ENCODE measurements at regions not wholly inside any gene's neighbourhood (a gene's known extent, or its start where the extent isn't known, plus 50 kb on each side); places are given as distances from the start of the nearest gene placed in this dataset.

DNA sequence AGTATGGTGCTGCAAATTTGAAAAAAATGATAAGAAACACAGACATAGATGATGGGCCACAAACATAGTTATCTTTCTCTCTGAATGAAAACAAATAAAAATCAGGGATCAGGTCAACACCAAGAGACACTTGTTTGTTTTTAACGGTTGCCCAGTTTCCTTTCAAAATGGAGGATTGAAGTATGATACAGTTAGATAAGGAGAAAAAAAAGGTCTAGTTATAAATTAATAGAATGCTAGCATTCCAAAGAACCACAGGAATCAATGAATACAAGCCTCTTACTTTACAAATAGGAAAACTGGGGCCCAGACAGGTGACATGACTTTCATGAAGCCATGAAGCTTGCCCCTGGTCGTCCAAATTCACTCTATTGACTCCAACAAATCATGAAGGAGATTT is 305.1 kb downstream of the ZNF621 start:
- Histone ChIP-seq H3K79me2 (ENCODE audit: insufficient read depth, low read length) (no peaks in the 10 kb centered on the region), H3K36me3 (ENCODE audit: insufficient read depth, low read length) (no peaks in the 10 kb centered on the region), H3K4me3 (ENCODE audit: insufficient read depth, low read length) (no peak overlapping the region), H3K9me3 (ENCODE audit: low read depth, low read length) (no peaks in the 10 kb centered on the region), H3K27ac (ENCODE audit: low read depth, low read length) (no peak overlapping the region), H3K4me1 (ENCODE audit: insufficient read depth, low read length) (no peaks in the 10 kb centered on the region), H2AFZ (ENCODE audit: low read length) (no peak overlapping the region), H3K27me3 (ENCODE audit: insufficient read depth, low read length) (no peaks in the 10 kb centered on the region), H3K4me2 (ENCODE audit: insufficient read depth, low read length) (no peak overlapping the region), H4K20me1 (ENCODE audit: insufficient read depth, low read length) (no peaks in the 10 kb centered on the region)
- no peak for DNase-seq (ENCODE audit: insufficient read length, low spot score, missing footprints)
- TF ChIP-seq, protein P1, sequence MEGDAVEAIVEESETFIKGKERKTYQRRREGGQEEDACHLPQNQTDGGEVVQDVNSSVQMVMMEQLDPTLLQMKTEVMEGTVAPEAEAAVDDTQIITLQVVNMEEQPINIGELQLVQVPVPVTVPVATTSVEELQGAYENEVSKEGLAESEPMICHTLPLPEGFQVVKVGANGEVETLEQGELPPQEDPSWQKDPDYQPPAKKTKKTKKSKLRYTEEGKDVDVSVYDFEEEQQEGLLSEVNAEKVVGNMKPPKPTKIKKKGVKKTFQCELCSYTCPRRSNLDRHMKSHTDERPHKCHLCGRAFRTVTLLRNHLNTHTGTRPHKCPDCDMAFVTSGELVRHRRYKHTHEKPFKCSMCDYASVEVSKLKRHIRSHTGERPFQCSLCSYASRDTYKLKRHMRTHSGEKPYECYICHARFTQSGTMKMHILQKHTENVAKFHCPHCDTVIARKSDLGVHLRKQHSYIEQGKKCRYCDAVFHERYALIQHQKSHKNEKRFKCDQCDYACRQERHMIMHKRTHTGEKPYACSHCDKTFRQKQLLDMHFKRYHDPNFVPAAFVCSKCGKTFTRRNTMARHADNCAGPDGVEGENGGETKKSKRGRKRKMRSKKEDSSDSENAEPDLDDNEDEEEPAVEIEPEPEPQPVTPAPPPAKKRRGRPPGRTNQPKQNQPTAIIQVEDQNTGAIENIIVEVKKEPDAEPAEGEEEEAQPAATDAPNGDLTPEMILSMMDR (IDR thresholded peaks at IDR 0.05; ENCODE audit: extremely low read depth, low read depth, low read length): no peak

DNA sequence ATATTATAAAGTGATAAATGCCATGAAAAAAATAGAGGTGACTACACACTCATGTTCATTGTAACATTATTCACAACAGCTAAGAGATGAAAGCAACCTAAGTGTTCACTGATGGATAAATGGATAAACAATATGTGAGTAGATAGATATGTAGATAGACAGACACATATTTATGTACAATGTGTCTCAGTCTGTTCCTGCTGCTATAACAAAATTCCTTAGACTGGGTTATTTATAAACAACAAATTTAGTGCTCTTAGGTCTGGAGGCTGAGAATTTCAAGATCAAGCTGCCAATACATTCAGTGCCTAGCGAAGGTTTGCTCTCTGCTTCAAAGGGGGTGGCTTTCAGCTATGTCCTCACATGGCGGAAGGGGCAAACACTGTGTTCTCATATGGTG is 312.5 kb downstream of the ZNF621 start:
- no peaks in the 10 kb centered on the region for H4K20me1 ChIP-seq (ENCODE audit: insufficient read depth, low read length)
- H3K79me2 ChIP-seq (ENCODE audit: insufficient read depth, low read length): no peaks in the 10 kb centered on the region
- no peaks in the 10 kb centered on the region for H3K4me1 ChIP-seq (ENCODE audit: insufficient read depth, low read length)
- no peak overlapping the region for H3K27ac ChIP-seq (ENCODE audit: low read depth, low read length)
- no peaks in the 10 kb centered on the region for H3K27me3 ChIP-seq (ENCODE audit: insufficient read depth, low read length)
- H2AFZ ChIP-seq (ENCODE audit: low read length): no peak overlapping the region
- no peak overlapping the region for H3K4me2 ChIP-seq (ENCODE audit: insufficient read depth, low read length)
- no peak overlapping the region for H3K4me3 ChIP-seq (ENCODE audit: insufficient read depth, low read length)
- no peaks in the 10 kb centered on the region for H3K9me3 ChIP-seq (ENCODE audit: low read depth, low read length)
- TF ChIP-seq, protein P1 (IDR thresholded peaks at IDR 0.05; ENCODE audit: extremely low read depth, low read depth, low read length): no peak
- DNase-seq (ENCODE audit: insufficient read length, low spot score, missing footprints): no peak
- H3K36me3 ChIP-seq (ENCODE audit: insufficient read depth, low read length): no peaks in the 10 kb centered on the region

DNA sequence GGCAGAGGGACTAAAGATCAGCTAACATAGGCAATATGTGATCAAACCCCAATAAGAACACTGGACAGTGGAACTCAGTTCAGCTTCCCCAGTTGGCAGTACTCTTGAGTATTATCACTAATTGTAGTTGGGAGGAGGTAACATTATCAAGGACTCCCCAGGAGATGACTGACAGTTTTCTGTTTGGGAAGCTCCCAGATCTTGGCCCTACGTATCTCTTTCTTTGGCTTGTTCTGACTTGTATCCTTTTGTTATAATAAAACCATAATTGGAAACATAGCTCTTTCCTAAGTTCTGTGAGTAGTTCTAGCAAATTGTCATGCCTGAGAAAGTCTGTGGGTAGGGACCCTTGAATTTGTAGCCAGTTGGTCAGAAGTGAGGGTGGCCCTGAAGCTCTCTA is 316.4 kb downstream of the ZNF621 start:
- Histone ChIP-seq H3K36me3 (ENCODE audit: insufficient read depth, low read length) (no peaks in the 10 kb centered on the region), H3K4me3 (ENCODE audit: insufficient read depth, low read length) (no peak overlapping the region), H3K4me1 (ENCODE audit: insufficient read depth, low read length) (no peaks in the 10 kb centered on the region), H3K4me2 (ENCODE audit: insufficient read depth, low read length) (no peak overlapping the region), H4K20me1 (ENCODE audit: insufficient read depth, low read length) (no peaks in the 10 kb centered on the region), H2AFZ (ENCODE audit: low read length) (no peak overlapping the region), H3K27me3 (ENCODE audit: insufficient read depth, low read length) (no peaks in the 10 kb centered on the region), H3K79me2 (ENCODE audit: insufficient read depth, low read length) (no peaks in the 10 kb centered on the region), H3K9me3 (ENCODE audit: low read depth, low read length) (no peaks in the 10 kb centered on the region), H3K27ac (ENCODE audit: low read depth, low read length) (no peak overlapping the region)
- TF ChIP-seq, protein P1 (IDR thresholded peaks at IDR 0.05; ENCODE audit: extremely low read depth, low read depth, low read length): no peak
- DNase-seq (ENCODE audit: insufficient read length, low spot score, missing footprints): no peak

DNA sequence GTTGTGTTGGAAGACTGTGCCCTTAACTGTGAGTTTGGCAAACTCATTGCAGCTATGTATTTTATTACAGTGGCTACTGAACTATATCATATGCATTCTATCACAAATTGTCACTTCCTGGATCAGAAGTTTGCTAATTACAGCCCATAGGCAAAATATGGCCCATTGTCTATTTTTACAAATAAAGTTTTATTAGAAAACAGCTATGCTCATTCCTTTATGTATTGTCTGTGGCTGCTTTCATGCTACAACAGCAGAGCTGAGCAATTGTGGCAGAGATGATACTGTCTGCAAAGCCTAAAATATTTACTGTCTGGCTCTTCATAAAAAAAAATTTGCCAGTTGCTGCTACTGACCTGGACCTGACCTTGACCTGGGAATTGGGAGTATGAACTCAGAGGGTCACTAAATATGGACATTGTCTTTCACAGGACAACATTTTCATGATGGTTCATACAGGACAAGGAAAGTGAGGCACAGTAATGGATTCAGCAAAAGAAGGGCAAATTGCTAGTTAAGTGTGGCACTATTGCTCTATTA is 316.9 kb downstream of the ZNF621 start:
- no peaks in the 10 kb centered on the region for H3K79me2 ChIP-seq (ENCODE audit: insufficient read depth, low read length)
- H3K4me3 ChIP-seq (ENCODE audit: insufficient read depth, low read length): no peak overlapping the region
- DNase-seq (ENCODE audit: insufficient read length, low spot score, missing footprints): no peak
- no peak overlapping the region for H3K4me2 ChIP-seq (ENCODE audit: insufficient read depth, low read length)
- H4K20me1 ChIP-seq (ENCODE audit: insufficient read depth, low read length): no peaks in the 10 kb centered on the region
- H3K36me3 ChIP-seq (ENCODE audit: insufficient read depth, low read length): no peaks in the 10 kb centered on the region
- no peak overlapping the region for H2AFZ ChIP-seq (ENCODE audit: low read length)
- no peaks in the 10 kb centered on the region for H3K27me3 ChIP-seq (ENCODE audit: insufficient read depth, low read length)
- H3K4me1 ChIP-seq (ENCODE audit: insufficient read depth, low read length): no peaks in the 10 kb centered on the region
- TF ChIP-seq, protein P1 (IDR thresholded peaks at IDR 0.05; ENCODE audit: extremely low read depth, low read depth, low read length): no peak
- no peak overlapping the region for H3K27ac ChIP-seq (ENCODE audit: low read depth, low read length)
- no peaks in the 10 kb centered on the region for H3K9me3 ChIP-seq (ENCODE audit: low read depth, low read length)
